Left ventricle myocardium inferior (tissue), 1 donor: ENCODE measurements at regions not wholly inside any gene's neighbourhood (a gene's known extent, or its start where the extent isn't known, plus 50 kb on each side); places are given as distances from the start of the nearest gene placed in this dataset.

Experiments
- DNase-seq: peaks from one replicate; pipeline ENCODE4 v3.0.0-alpha.2; 2020
- H3K27ac ChIP-seq: fragments of 200-600 bp; replicated peaks from 2 replicates; pipeline ENCODE4 v1.8.0; 2021
- H3K27me3 ChIP-seq: fragments of 200-600 bp; 2 replicates; pipeline ENCODE4 v1.8.0; 2021; ENCODE audit warnings: low read depth
- H3K36me3 ChIP-seq: fragments of 200-600 bp; 2 replicates; pipeline ENCODE4 v1.8.0; 2021
- H3K4me1 ChIP-seq: fragments of 200-600 bp; 2 replicates; pipeline ENCODE4 v1.8.0; 2021
- H3K4me3 ChIP-seq: fragments of 200-600 bp; 2 replicates; pipeline ENCODE4 v1.8.0; 2021; ENCODE audit warnings: mild to moderate bottlenecking, moderate library complexity
- H3K9me3 ChIP-seq: fragments of 200-600 bp; replicated peaks from 2 replicates; pipeline ENCODE4 v1.8.0; 2021
- intact Hi-C: fragments of 100-400 bp; cut with micrococcal nuclease; formaldehyde crosslinking; loops from one replicate; pipeline ENCODE4 v1.11.0; 2022
- TF ChIP-seq, protein P1 (sequence below): fragments of 200-600 bp; IDR thresholded peaks from 2 replicates; pipeline ENCODE4 v1.8.0; 2021; ENCODE audit warnings: antibody characterized with exemption, mild to moderate bottlenecking, borderline replicate concordance
- donor health status: DM: no; HTN: yes; CAD: no; lungs with severe emphysema.

- no peak for DNase-seq
- H3K36me3 ChIP-seq: no peaks in the 10 kb centered on the region
- no peak overlapping the region for H3K27ac ChIP-seq
- no peaks in the 10 kb centered on the region for H3K27me3 ChIP-seq
- TF ChIP-seq, protein P1, sequence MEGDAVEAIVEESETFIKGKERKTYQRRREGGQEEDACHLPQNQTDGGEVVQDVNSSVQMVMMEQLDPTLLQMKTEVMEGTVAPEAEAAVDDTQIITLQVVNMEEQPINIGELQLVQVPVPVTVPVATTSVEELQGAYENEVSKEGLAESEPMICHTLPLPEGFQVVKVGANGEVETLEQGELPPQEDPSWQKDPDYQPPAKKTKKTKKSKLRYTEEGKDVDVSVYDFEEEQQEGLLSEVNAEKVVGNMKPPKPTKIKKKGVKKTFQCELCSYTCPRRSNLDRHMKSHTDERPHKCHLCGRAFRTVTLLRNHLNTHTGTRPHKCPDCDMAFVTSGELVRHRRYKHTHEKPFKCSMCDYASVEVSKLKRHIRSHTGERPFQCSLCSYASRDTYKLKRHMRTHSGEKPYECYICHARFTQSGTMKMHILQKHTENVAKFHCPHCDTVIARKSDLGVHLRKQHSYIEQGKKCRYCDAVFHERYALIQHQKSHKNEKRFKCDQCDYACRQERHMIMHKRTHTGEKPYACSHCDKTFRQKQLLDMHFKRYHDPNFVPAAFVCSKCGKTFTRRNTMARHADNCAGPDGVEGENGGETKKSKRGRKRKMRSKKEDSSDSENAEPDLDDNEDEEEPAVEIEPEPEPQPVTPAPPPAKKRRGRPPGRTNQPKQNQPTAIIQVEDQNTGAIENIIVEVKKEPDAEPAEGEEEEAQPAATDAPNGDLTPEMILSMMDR: no peak
- H3K4me3 ChIP-seq: no peak overlapping the region
- intact Hi-C loops: no loop called here
- no peaks in the 10 kb centered on the region for H3K9me3 ChIP-seq
- no peaks in the 10 kb centered on the region for H3K4me1 ChIP-seq
Measured at GRCh38 chr1:232248276-232248820, 381.6 kb downstream of the SIPA1L2 start.

GRCh38 chr1:232247669-232248068 is 382.3 kb downstream of the SIPA1L2 start:
- TF ChIP-seq, protein P1: no peak
- no peaks in the 10 kb centered on the region for H3K27me3 ChIP-seq
- H3K36me3 ChIP-seq: no peaks in the 10 kb centered on the region
- DNase-seq: no peak
- no peak overlapping the region for H3K27ac ChIP-seq
- H3K4me1 ChIP-seq: no peaks in the 10 kb centered on the region
- intact Hi-C loops: no loop called here
- H3K9me3 ChIP-seq: no peaks in the 10 kb centered on the region
- no peak overlapping the region for H3K4me3 ChIP-seq

- Histone ChIP-seq H3K27me3 (no peaks in the 10 kb centered on the region), H3K36me3 (no peaks in the 10 kb centered on the region), H3K4me1 (no peaks in the 10 kb centered on the region), H3K27ac (no peak overlapping the region), H3K9me3 (peaks cover 4% of the 10 kb centered on the region), H3K4me3 (no peak overlapping the region)
- no peak for DNase-seq
- intact Hi-C loops: no loop called here
- TF ChIP-seq, protein P1: no peak
Measured at GRCh38 chr1:232244426-232244825, 385.5 kb downstream of the SIPA1L2 start.

GRCh38 chr1:232239998-232240397 is 389.9 kb downstream of the SIPA1L2 start:
- Histone ChIP-seq H3K4me1 (no peaks in the 10 kb centered on the region), H3K4me3 (no peak overlapping the region), H3K27ac (no peak overlapping the region), H3K36me3 (no peaks in the 10 kb centered on the region), H3K27me3 (no peaks in the 10 kb centered on the region), H3K9me3 (peaks cover 4% of the 10 kb centered on the region)
- no peak for DNase-seq
- intact Hi-C loops: no loop called here
- TF ChIP-seq, protein P1: no peak

DNA sequence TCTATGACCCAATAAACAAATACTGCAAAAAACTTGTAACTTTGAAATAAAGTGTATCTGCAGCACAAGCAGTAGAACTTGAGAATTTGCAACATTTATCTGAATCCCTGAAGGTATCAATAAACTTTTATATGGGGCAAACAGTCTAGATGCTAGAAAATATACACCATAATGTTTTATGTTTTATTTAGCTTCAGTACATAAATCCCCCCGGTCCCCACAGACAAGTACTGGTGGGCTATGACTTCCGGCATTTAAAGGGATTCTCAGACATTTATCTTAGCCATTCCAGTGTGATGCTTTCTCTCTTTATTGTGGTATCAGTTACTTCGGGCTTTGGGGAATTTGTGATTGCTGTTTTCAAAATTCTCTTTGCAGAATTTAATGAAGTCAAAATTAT is 390.4 kb downstream of the SIPA1L2 start:
- peaks cover 4% of the 10 kb centered on the region for H3K9me3 ChIP-seq
- H3K27me3 ChIP-seq: no peaks in the 10 kb centered on the region
- intact Hi-C loops: no loop called here
- TF ChIP-seq, protein P1: no peak
- no peaks in the 10 kb centered on the region for H3K36me3 ChIP-seq
- H3K4me3 ChIP-seq: no peak overlapping the region
- H3K4me1 ChIP-seq: no peaks in the 10 kb centered on the region
- H3K27ac ChIP-seq: no peak overlapping the region
- no peak for DNase-seq
